CD4-positive, alpha-beta T cell treated with Interleukin-10 for 1 hour (primary cell): ENCODE measurements at regions not wholly inside any gene's neighbourhood (a gene's known extent, or its start where the extent isn't known, plus 50 kb on each side); places are given as distances from the start of the nearest gene placed in this dataset.

Experiments used
- DNase-seq: peaks from one replicate; pipeline ENCODE4 v3.0.0-alpha.2; 2020

- peak; percentile 24 for DNase-seq
Observed at GRCh38 chr13:74040200-74040599, 94.0 kb downstream of the KLF12 start.

GRCh38 chr13:74039667-74040066 is 94.5 kb downstream of the KLF12 start:
- no peak for DNase-seq

- DNase-seq: no peak
Observed at GRCh38 chr13:74039154-74039553, 95.0 kb downstream of the KLF12 start.

- peak; percentile 29 for DNase-seq
Observed at GRCh38 chr13:74037762-74038161, 96.4 kb downstream of the KLF12 start.

GRCh38 chr13:74036373-74036772 is 97.8 kb downstream of the KLF12 start:
- no peak for DNase-seq

- DNase-seq: no peak
Observed at GRCh38 chr13:74035896-74036295, 98.3 kb downstream of the KLF12 start.

GRCh38 chr13:74032325-74032724 is 101.9 kb downstream of the KLF12 start:
- DNase-seq: no peak

GRCh38 chr13:74027161-74027779 is 106.9 kb downstream of the KLF12 start:
- peak; percentile 10 for DNase-seq

GRCh38 chr13:74026753-74027152 is 107.5 kb downstream of the KLF12 start:
- DNase-seq: peak; percentile 82

GRCh38 chr13:74025369-74025768 is 108.8 kb downstream of the KLF12 start:
- no peak for DNase-seq

GRCh38 chr13:74024856-74025255 is 109.3 kb downstream of the KLF12 start:
- no peak for DNase-seq

- DNase-seq: no peak
Observed at GRCh38 chr13:74024314-74024713, 109.9 kb downstream of the KLF12 start.

GRCh38 chr13:74023484-74023883 is 110.7 kb downstream of the KLF12 start:
- no peak for DNase-seq

GRCh38 chr13:74021505-74021904 is 112.7 kb downstream of the KLF12 start:
- DNase-seq: no peak

GRCh38 chr13:74018062-74018431 is 116.2 kb downstream of the KLF12 start:
- no peak for DNase-seq

GRCh38 chr13:74017301-74018061 is 116.7 kb downstream of the KLF12 start:
- no peak for DNase-seq

GRCh38 chr13:74015137-74015536 is 119.1 kb downstream of the KLF12 start:
- peak; percentile 19 for DNase-seq

- no peak for DNase-seq
Observed at GRCh38 chr13:74009100-74009668, 125.0 kb downstream of the KLF12 start.

- no peak for DNase-seq
Observed at GRCh38 chr13:74006666-74007065, 127.5 kb downstream of the KLF12 start.

GRCh38 chr13:74005320-74006157 is 128.7 kb downstream of the KLF12 start:
- DNase-seq: no peak

- no peak for DNase-seq
Observed at GRCh38 chr13:74004109-74004508, 130.1 kb downstream of the KLF12 start.

- no peak for DNase-seq
Observed at GRCh38 chr13:74003374-74003773, 130.8 kb downstream of the KLF12 start.

GRCh38 chr13:74000876-74001275 is 133.3 kb downstream of the KLF12 start:
- no peak for DNase-seq
